ENCODE measurements at regions not wholly inside any gene's neighbourhood (a gene's known extent, or its start where the extent isn't known, plus 50 kb on each side); places are given as distances from the start of the nearest gene placed in this dataset.
"Not testable (repeated sequence)": the region's sequence is repeated elsewhere in the genome, so short reads cannot be mapped to it uniquely, and the experiment has no call there.

DNA sequence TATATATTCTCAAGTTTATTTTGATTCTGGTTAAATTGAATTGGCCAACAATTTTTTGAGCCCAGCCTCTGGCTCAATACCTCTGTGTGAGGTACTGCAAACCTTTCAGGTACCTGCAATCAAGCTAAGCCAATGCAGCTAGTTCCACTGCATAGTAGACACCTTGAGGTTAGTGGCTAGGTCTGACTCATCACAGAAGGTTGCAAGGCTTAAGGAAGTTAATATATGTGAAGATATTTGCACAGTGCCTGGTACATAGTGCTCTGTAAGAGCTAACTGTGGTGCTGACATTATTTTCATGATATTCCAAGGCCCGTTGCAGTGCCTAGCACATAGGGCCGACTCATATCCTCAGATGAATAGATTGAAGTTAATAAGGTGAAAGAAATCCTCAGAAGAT is 330.5 kb upstream of the KAZN start:
- no peak overlapping the region for H3K27ac ChIP-seq
- whole genome bisulfite sequencing, 2 donors (ENCODE audit: low coverage in 1 of 2) = 84 to 95% methylated on average over 2 of the region's 2 CpGs
- intact Hi-C loops (cut with DNase I; ENCODE audit: low total_unique reads) (no loop called here), in situ Hi-C loops (cut with MboI; ENCODE audit: low pct_ligation_motif_present in 1 of 4, low pct_unique_long_range_greater_than_20kb in 1 of 4, low sequenced_read_pairs in 3 of 4) (no loop called here)
- H3K36me3 ChIP-seq = no peaks in the 10 kb centered on the region
- no peaks in the 10 kb centered on the region for H3K27me3 ChIP-seq
- TF ChIP-seq POLR2A (IDR thresholded peaks at IDR 0.05) (no peak), POLR2AphosphoS5 (IDR thresholded peaks at IDR 0.05) (no peak), EP300 (IDR thresholded peaks at IDR 0.05; ENCODE audit: low read depth) (no peak)
- TF ChIP-seq, protein P1, sequence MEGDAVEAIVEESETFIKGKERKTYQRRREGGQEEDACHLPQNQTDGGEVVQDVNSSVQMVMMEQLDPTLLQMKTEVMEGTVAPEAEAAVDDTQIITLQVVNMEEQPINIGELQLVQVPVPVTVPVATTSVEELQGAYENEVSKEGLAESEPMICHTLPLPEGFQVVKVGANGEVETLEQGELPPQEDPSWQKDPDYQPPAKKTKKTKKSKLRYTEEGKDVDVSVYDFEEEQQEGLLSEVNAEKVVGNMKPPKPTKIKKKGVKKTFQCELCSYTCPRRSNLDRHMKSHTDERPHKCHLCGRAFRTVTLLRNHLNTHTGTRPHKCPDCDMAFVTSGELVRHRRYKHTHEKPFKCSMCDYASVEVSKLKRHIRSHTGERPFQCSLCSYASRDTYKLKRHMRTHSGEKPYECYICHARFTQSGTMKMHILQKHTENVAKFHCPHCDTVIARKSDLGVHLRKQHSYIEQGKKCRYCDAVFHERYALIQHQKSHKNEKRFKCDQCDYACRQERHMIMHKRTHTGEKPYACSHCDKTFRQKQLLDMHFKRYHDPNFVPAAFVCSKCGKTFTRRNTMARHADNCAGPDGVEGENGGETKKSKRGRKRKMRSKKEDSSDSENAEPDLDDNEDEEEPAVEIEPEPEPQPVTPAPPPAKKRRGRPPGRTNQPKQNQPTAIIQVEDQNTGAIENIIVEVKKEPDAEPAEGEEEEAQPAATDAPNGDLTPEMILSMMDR (IDR thresholded peaks at IDR 0.05) = no peak
- no peak overlapping the region for H3K4me3 ChIP-seq
- H3K4me1 ChIP-seq = no peaks in the 10 kb centered on the region
- DNase-seq = no peak
- no peaks in the 10 kb centered on the region for H3K9me3 ChIP-seq

DNA sequence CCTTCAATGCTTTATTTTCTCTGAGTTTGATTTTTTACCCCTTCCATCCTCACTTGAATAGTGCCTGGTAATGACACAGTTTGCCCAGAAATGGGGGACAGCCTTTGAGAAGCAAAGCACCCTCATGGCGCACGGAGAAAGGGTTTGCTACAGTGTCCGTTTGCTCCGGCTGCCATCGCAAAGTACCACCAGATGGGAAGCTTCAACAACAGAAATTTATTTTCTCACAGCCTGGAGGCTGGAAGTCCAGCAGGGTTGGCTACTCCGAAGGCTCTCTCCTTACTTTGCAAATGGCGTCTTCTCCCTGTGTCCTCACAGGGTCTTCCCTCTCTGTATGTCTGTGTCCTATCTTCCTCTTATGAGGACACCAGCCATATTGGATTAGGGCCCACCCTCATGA is 327.7 kb upstream of the KAZN start:
- no peaks in the 10 kb centered on the region for H3K27me3 ChIP-seq
- H3K4me1 ChIP-seq = no peaks in the 10 kb centered on the region
- no peaks in the 10 kb centered on the region for H3K9me3 ChIP-seq
- no peak overlapping the region for H3K27ac ChIP-seq
- intact Hi-C loops (cut with DNase I; ENCODE audit: low total_unique reads) = no loop called here
- 86 to 93% methylated on average over 2 to 7 of the region's 7 CpGs for WGBS, 2 donors (ENCODE audit: low coverage in 1 of 2)
- H3K4me3 ChIP-seq = no peak overlapping the region
- TF ChIP-seq, protein P1 (IDR thresholded peaks at IDR 0.05) = no peak
- TF ChIP-seq EP300 (IDR thresholded peaks at IDR 0.05; ENCODE audit: low read depth) (no peak), POLR2AphosphoS5 (IDR thresholded peaks at IDR 0.05) (no peak), POLR2A (IDR thresholded peaks at IDR 0.05) (no peak)
- in situ Hi-C loops (cut with MboI; ENCODE audit: low pct_ligation_motif_present in 1 of 4, low pct_unique_long_range_greater_than_20kb in 1 of 4, low sequenced_read_pairs in 3 of 4) = no loop called here
- no peaks in the 10 kb centered on the region for H3K36me3 ChIP-seq
- DNase-seq = no peak

- no peak overlapping the region for H3K4me3 ChIP-seq
- H3K27me3 ChIP-seq = no peaks in the 10 kb centered on the region
- WGBS, 2 donors (ENCODE audit: low coverage in 1 of 2) = 81 to 100% methylated on average over 1 to 5 of the region's 5 CpGs
- no peaks in the 10 kb centered on the region for H3K36me3 ChIP-seq
- no peaks in the 10 kb centered on the region for H3K4me1 ChIP-seq
- in situ Hi-C loops (cut with MboI; ENCODE audit: low pct_ligation_motif_present in 1 of 4, low pct_unique_long_range_greater_than_20kb in 1 of 4, low sequenced_read_pairs in 3 of 4) (no loop called here), intact Hi-C loops (cut with DNase I; ENCODE audit: low total_unique reads) (no loop called here)
- H3K9me3 ChIP-seq = no peaks in the 10 kb centered on the region
- TF ChIP-seq EP300 (IDR thresholded peaks at IDR 0.05; ENCODE audit: low read depth) = no peak
- TF ChIP-seq POLR2A (IDR thresholded peaks at IDR 0.05) = no peak
- H3K27ac ChIP-seq = no peak overlapping the region
- DNase-seq = no peak
Observed at GRCh38 chr1:14273811-14274210, 324.7 kb upstream of the KAZN start.

DNA sequence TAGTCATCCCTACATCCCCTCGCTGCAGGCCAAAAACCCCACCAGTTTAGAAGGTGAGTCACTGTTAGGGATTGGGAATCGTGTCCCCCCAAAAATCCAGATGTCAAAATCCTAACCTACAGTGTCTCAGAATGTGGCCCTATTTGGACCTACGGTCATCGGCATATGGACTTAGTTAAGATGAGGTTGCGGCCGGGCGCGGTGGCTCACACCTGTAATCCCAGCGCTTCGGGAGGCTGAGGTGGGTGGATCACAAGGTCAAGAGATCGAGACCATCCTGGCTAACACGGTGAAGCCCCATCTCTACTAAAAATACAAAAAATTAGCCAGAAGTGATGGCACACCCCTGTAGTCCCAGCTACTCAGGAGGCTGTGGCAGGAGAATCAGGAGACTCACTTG is 318.6 kb upstream of the KAZN start:
- H3K4me3 ChIP-seq; H3K4me1 ChIP-seq; intact Hi-C loops (cut with DNase I; ENCODE audit: low total_unique reads); in situ Hi-C loops (cut with MboI; ENCODE audit: low pct_ligation_motif_present in 1 of 4, low pct_unique_long_range_greater_than_20kb in 1 of 4, low sequenced_read_pairs in 3 of 4); H3K27me3 ChIP-seq; H3K36me3 ChIP-seq; H3K27ac ChIP-seq; H3K9me3 ChIP-seq; DNase-seq: not testable (repeated sequence)
- 91% methylated on average over 12 of the region's 12 CpGs; no CpG with 5 or more reads in 1 of the 2 donors for WGBS, 2 donors (ENCODE audit: low coverage in 1 of 2)

- Histone ChIP-seq H3K27me3 (no peaks in the 10 kb centered on the region), H3K9me3 (no peaks in the 10 kb centered on the region), H3K36me3 (no peaks in the 10 kb centered on the region), H3K4me3 (no peak overlapping the region), H3K4me1 (no peaks in the 10 kb centered on the region), H3K27ac (no peak overlapping the region)
- 40 to 51% methylated on average over 2 of the region's 2 CpGs for WGBS, 2 donors (ENCODE audit: low coverage in 1 of 2)
- in situ Hi-C loops (cut with MboI; ENCODE audit: low pct_ligation_motif_present in 1 of 4, low pct_unique_long_range_greater_than_20kb in 1 of 4, low sequenced_read_pairs in 3 of 4) = no loop called here
- intact Hi-C loops (cut with DNase I; ENCODE audit: low total_unique reads) = no loop called here
- no peak for TF ChIP-seq POLR2AphosphoS5 (IDR thresholded peaks at IDR 0.05)
- no peak for TF ChIP-seq POLR2A (IDR thresholded peaks at IDR 0.05)
- TF ChIP-seq EP300 (IDR thresholded peaks at IDR 0.05; ENCODE audit: low read depth) = no peak
- TF ChIP-seq, protein P1 (IDR thresholded peaks at IDR 0.05) = no peak
- no peak for DNase-seq
Observed at GRCh38 chr1:14280909-14281308, 317.6 kb upstream of the KAZN start.
